ENCODE measurements at regions not wholly inside any gene's neighbourhood (a gene's known extent, or its start where the extent isn't known, plus 50 kb on each side); places are given as distances from the start of the nearest gene placed in this dataset.

- DNase-seq: no peak
Measured at GRCh38 chr4:181281451-181281850, 961.8 kb upstream of the TENM3 start.

- DNase-seq: no peak
Measured at GRCh38 chr4:181289198-181289597, 954.0 kb upstream of the TENM3 start.

- DNase-seq: no peak
Measured at GRCh38 chr4:181291615-181292014, 951.6 kb upstream of the TENM3 start.

DNA sequence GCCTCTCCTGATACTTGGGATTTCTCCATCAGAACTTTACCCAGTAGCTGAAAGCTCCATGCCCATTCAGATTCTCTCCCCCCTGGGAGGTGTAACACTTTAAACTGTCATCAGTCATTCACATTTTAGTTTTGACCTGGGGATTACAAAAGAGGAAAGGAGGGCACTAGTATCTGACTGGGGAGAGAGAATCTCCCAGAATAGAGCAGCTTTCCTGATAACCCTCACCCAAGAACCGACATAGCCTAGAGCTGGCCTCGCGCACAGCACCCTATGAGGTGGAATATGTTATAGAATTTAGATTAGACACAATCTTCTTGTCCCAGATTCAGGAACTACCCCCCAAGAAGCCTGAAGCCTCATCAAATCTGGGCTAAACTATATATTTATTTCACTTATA is 950.2 kb upstream of the TENM3 start:
- no peak for DNase-seq

- DNase-seq: no peak
Measured at GRCh38 chr4:181293541-181293940, 949.7 kb upstream of the TENM3 start.

DNA sequence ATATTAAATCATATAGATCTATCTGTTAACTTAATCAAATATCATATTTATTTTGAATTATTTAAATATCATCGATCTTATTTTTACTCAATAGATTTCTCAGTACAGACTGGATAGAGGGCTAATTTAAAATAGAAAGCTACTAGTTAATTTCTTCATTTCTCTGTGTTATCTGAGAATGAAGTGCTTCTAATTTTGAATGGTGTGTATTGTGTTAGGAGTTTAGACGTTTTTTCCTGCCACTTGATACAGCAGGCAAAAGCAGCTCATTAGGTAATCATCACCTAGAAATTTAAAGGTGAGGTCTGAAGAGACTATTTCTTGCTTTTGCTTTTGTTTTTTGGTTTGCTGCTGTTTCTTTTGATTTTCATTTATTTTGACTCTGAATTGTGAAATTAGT is 948.8 kb upstream of the TENM3 start:
- DNase-seq: no peak

GRCh38 chr4:181301735-181302710 is 941.2 kb upstream of the TENM3 start:
- DNase-seq: no peak

DNA sequence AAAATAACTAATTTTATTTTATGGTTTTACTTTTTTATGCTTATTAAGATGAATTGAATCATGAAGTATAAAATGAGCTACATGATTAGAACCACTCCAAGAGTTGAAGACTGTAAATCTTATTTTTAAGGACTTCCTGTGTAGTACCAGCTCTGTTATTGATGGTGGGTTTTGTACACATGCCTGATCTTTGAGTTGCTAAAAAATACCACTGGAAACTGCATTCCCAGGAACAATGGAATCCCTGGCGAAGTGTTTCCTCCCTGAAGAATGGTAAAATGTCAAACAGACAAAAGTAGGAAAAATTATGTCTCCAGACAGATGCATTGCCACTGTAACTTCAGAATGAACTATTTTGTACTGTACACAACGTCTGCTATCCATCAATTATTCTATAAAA is 935.4 kb upstream of the TENM3 start:
- DNase-seq: no peak

DNA sequence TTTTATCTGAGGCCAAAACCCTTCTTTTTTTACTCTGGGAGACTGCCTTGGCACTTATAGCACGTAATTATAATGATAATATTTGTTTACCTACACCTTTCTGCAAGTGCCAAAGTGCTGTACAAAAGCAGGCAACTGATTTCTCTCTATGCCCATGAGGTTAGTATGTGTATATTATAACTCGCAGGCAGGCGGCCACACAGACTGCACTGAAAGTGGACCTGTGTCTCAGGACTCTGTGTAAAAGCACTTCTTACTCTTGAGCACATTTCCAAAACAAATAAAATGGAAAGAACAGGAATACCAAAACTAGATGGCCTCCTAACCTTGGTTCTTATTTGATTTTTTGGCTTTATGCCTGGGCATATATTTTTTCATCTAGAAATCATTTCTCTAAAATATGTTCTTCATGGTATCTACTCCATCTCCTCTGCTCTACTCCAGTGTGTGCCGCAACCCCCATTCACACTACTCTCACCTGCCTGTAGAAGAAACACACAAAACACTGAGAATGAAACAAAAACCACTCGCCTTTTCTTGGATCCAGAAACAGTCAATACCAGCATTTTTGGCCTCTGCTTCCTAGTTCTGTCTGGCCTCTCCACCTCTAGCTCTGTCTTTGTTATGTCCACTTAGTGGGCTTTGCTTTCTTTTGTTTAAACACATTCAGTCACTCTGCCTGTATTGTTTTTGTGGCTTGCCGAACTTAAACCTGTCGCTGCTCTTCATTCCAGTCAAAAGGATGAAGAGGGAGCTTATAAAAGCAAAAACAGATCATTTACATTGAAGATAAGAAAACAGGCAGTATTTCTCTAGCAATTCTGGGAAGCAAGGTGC is 934.5 kb upstream of the TENM3 start:
- no peak for DNase-seq

GRCh38 chr4:181312066-181312465 is 931.1 kb upstream of the TENM3 start:
- DNase-seq: no peak

- no peak for DNase-seq
Measured at GRCh38 chr4:181319629-181320028, 923.6 kb upstream of the TENM3 start.

DNA sequence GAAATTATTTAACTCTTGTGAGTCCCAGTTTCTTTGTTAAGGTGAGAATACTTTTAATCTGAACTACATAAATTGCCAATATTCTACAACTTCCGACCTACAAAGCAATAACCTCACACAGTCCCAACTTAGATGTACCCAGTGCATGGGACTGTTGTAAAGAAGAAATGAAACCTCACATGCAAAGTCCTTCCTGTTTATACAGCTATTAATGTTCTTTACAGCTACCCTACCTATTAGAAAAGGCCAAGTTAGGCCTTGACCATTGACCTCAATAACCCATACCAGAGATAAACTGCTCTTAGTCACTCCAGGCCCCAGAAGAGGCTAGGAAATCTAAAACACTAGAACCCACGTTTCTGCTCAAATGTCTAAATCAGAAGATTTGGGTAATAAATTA is 920.1 kb upstream of the TENM3 start:
- DNase-seq: no peak

GRCh38 chr4:181330654-181331201 is 912.5 kb upstream of the TENM3 start:
- no peak for DNase-seq

DNA sequence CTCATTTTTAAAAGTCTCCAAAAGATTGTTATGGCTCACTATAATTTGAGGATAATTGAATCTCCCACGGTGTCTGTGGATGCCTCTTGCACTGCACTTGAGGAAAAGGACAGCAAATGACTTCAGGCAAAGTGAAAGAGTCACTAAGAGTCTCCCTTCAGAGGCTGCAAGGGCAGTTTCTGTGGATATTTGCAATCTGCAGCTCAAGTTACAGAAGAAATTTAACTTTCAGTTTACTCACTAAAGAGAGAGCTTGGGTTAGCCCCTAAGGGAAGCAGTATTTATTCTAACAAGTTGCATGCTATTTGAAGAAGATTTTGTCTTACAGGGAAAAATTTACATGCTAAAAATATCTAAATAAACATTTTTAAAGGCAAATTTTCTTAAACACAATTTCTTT is 912.0 kb upstream of the TENM3 start:
- no peak for DNase-seq

DNA sequence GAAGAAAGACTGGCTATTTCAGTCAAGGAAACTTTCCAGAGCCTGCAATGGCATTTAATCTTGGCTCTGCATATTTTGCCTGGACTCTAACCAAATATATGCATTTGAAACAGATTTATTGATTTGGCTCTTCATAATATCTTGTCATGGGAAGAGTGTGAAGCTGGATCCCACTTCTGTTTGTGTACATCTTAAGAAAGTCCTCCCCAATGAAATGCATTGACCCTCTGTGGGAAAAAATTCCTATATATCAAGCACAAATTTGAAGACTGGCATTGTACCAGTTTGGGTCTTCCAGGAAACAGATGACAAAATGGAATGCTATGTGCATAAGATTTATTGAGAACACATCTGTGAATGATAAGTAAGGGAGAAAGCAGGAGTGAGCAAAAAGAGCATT is 897.3 kb upstream of the TENM3 start:
- DNase-seq: no peak

DNA sequence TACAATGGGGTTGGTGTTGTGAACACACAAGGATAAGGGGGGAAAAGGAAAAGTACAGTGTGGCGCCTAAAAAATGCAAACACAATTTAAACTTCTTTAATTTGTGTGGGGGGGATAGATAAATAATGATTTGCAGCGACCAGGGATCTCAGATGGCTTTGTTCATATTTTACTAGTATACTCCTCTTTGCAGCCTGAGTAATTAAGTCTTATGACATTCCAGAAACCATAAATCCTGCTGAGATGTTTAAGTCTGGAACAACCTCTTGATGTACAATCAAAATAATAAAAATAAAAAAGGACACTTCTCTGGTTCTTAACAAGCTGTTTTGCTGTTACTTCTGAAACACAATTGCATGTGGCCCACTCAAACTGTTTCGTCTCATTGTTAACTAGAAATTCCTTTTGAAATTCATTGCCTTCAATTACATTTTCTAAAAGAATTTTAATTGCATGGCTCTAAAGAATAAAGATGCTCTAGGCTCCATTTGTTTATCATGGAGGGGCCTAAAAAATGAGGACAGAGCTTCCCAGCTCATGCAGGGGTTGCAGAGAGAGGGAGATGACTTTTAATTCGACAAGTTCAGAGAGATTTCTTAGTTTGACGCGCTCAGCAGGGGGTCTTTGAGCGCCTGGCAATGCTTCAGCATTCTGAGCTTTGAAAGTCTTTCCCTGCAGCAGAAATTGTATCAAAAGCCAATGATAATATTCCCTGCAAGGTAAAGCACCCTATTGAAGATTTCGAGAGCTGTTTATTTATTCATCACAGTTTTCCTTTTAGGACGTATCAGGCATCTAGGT is 892.4 kb upstream of the TENM3 start:
- DNase-seq: no peak

DNA sequence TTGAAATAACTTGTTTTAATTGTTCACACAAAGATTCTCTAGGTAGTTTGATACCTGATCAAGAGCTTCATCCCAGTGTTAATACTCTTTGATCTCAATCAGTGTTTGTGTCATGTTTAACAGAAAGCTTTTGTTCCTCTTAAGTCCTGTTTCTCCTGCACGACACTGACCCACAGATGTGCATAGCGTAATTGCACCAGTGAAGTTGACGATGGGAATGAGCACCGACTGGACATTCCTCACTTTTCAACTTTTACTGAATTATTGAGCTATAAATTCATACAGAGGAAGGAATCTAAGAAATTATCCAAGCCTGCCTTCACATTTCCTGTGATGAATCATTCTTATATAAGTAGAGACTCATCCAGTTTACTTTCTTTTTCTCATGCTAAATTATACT is 878.7 kb upstream of the TENM3 start:
- DNase-seq: no peak

- peak in 1 of 4 experiments; percentile 0 for DNase-seq
Measured at GRCh38 chr4:181365671-181366070, 877.5 kb upstream of the TENM3 start.

DNA sequence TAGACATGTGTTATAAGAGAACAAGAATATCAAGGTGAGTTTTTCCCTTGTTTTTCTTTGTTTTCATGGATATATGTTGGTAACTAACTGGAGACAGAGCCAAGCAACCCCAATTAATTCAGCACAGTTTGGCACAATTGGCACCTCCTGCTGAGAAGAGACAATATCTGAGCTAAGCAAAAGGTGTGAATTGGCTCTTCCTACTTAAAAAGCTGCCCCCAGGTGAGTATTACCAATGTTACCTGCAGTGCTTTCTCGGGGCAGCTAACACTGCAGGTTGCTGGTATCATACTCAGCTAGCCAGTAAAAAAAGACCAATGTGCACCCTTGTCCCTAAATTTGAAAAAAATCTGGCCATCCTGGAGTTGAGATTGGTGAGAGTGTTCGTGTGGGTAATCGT is 871.2 kb upstream of the TENM3 start:
- DNase-seq: no peak

- no peak for DNase-seq
Measured at GRCh38 chr4:181376058-181376457, 867.1 kb upstream of the TENM3 start.

- DNase-seq: no peak
Measured at GRCh38 chr4:181388061-181388460, 855.1 kb upstream of the TENM3 start.

- DNase-seq: no peak
Measured at GRCh38 chr4:181416966-181417365, 826.2 kb upstream of the TENM3 start.

- DNase-seq: no peak
Measured at GRCh38 chr4:181418496-181418895, 824.7 kb upstream of the TENM3 start.
